ENCODE measurements at regions not wholly inside any gene's neighbourhood (a gene's known extent, or its start where the extent isn't known, plus 50 kb on each side); places are given as distances from the start of the nearest gene placed in this dataset.

DNA sequence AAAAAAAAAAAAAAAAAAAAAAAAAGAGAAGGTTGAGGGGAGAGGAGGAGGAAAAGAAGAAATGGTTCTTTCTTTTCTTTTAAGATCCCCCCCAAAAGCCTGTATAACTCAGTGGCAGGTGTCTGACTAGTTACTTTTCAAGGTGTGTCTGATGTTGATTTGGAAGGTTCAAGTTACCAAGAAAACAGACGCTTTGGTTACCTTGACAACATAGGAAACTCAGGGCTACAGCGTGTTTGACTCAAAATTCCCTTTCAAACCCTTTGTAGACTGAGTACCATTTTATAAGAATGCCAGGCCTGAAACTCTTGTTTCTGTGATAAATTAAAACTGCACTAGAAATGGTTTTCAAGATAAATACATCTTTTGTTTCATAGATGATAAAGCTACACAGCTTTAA is 286.8 kb downstream of the SKIDA1 start:
- DNase-seq, result no peak
- intact Hi-C loops (cut with DNase I), result no loop called here
- ATAC-seq, result no peak

DNA sequence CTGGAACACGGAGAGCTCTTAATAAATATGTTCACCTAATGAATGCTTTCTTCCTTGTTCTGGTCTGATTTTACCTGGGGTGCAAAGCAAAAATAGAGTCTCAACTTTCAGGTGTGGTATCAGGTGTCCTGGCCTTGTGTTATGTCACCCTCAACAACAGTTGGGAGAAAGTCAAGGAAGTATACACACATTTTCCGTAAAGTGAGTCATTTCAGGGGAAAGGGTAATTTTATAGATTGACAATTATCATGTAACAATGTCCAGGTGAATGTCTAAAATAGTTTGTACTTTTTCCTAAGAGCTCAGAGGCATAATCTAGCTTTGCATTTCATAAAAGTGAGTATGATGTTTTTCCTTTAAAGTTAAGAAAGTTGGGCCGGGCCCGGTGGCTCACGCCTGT is 287.4 kb downstream of the SKIDA1 start:
- intact Hi-C loops (cut with DNase I), result no loop called here

DNA sequence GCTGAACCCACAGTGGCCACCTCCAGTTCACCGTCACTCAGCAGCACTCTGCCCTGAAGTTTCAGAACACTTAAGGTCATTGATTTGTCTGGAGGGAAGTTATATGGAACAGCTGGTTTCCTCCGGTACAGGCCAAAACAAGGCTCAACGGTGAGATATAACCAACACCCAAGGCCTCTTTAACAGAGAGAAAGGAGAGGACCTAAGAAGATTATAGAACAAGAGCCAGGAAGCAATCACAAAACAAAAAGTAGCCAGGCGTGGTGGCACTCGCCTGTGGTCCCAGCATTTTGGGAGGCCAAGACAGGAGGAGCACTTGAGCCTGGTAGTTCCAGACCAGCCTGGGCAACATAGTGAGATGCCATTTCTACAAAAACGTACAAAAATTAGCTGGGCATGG is 290.7 kb downstream of the SKIDA1 start:
- intact Hi-C loops (cut with DNase I), result no loop called here
- ATAC-seq (no peak), DNase-seq (no peak)

More for the DNA sequence above, 287.4 kb downstream of the SKIDA1 start:
- no peak for ATAC-seq
- no peak for DNase-seq

DNA sequence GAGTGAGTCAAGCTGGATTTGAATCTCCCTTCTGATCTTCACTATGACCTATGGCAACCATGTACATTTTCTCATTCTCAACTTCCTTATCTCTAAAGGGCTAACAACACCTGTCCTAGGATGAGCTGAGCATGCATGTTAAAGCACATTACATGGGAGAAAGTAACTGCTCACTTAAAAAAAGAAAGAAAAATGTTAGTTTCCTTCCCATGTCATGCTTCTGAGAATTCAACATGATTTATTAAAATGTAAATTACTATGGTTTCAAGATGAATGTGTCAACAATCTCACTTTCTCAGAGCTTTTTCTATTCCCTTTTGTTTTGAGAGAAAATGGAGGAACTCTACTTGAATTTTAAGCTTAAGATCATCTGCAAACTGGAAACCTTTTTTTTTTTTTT is 295.3 kb downstream of the SKIDA1 start:
- DNase-seq, result no peak
- no peak for ATAC-seq
- intact Hi-C loops (cut with DNase I), result no loop called here

DNA sequence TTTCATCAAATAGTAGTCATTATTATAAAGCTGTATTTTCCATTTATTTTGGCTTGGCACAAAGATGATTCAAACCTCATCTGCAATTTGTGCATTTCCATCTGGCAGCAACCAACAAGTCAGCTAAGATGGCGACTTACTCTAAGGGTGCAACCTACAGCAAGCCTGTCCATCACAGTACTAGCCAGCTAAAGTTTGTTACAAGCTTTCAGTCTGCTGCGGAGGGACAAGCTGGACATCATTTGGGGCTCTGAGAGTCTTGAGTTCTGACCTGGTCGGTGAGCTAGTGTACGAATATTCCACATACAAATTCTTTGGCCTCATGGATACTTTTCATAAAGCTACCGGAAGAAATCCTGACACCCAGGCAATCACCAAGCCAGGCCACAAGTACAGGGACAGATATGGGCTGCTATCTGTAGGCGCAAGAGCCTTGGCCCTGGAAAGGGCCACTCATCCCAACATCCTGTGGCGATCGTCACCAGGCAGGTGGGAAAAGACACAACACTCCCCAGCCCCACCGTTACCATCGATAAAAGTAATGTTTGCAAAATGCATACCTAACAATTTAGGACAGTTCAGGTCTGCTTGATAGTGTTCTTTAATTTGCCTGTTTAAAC is 307.6 kb downstream of the SKIDA1 start:
- intact Hi-C loops (cut with DNase I), result no loop called here
- no peak for ATAC-seq
- DNase-seq, result no peak

DNA sequence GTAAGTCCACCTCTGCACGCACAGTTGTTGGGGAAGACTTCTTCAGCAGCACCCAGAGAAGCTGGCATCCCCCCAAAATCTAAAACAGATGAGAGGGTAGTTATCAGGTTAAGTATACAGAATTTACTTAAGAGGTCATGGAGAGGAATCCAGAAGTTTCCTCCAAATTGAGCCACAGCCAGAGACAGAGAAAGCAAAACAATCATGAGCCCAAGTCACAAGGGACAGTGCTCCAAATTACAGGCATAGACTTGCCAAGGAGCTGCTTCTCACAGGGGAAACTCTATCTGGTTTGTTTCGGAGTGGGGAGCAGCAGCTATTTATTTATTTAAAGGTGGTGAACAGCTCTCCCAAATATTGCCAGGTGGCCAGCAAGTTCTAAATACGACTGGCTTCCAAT is 308.4 kb downstream of the SKIDA1 start:
- intact Hi-C loops (cut with DNase I), result no loop called here
- DNase-seq (no peak), ATAC-seq (no peak)

DNA sequence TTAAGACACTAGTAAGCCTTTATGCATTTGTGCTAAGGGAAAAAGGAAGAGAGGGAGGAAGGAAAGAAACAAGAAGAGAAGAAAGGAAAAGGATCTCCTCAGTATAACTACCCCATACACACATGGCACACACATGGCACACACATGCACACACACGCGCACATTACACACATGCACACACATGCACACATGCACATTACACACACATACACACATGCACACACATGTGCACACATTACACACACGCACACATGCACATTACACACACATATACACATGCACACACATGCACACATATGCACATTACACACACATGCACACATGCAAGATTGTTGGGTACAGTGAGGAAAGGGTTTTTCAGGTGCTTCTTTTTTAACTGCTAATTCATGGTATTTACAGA is 311.2 kb downstream of the SKIDA1 start:
- intact Hi-C loops (cut with DNase I), result no loop called here
- ATAC-seq (no peak), DNase-seq (no peak)

DNA sequence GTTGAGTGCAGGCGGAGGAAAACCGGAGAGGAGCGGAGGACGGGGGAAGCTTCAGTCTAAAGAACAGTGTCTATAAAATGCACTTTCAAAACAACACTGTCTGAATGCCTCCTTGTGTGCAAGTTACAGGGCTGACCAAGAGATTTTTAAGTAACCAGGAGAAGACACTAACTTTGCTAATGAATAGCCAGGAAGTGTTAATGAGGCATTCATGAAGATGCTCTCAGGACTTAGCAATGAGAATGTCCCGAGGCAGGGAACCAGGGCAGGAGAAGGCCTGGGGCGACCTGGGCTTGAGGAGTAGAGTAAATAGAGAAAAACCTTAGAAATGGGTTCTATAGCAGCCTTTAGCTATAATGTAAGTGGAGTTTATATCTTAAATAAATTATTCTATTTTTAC is 312.1 kb downstream of the SKIDA1 start:
- no peak for ATAC-seq
- intact Hi-C loops (cut with DNase I), result no loop called here
- no peak for DNase-seq

DNA sequence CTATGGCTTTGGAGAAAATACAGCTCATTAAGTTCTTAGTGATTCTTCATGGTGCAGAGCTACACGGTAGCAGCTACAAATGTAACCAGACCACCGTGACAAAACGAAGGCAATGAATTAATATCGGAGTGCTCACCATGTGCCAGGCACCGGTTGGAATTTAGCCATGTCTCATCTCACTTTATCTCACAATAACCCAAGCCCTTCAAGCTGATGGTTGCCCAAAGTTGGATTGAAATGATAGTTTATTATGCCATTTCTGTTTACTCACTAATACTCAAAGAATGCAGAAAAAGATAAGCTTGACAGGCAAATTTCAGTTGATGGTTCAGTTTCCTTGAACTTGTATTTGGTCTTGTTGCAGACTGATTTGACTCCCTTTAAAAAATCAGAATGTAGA is 312.6 kb downstream of the SKIDA1 start:
- intact Hi-C loops (cut with DNase I), result no loop called here
- ATAC-seq (peak in 1 of 2 donors; percentile 57), DNase-seq (no peak)

DNA sequence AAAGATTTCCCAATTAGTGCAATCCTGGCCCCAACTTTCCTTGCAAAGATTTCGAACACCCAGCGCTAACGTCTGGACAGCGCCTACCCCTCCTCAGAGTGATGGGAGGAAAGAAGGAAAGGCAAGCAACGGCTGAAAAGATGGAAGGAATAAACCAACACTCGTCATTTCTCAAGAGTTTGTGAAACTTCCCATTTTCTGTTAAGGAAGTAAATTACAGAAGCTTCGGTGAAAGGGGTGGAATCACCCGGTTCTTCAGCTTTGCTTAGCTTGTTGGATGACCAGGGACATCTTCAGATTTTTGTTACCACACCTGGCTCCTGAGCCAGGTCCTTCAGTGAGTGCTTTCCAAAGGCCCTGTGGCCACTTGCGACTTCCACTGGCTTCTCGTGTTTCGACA is 313.1 kb downstream of the SKIDA1 start:
- ATAC-seq, result no peak
- intact Hi-C loops (cut with DNase I), result no loop called here
- DNase-seq, result no peak

DNA sequence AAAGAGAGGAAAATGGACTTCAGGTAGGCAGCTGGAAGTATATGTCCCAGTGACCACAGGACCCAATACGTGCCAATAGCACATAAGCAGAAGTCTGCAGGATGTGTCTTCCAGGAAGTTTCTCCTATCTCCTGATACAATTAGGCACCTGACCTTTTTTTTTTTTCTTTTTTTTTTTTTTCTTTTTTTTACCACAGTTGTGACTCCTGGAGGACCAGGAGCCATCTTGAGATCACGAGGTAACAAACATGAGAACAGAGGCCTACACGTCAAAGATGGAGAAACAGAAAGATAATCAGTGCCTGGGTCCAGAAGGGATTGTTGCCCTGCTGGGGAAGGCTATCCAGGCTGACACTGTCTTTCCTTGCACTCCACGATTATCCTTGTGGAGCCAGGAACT is 312.4 kb upstream of the NEBL start:
- intact Hi-C loops (cut with DNase I), result no loop called here
- no peak for DNase-seq
- ATAC-seq, result no peak

DNA sequence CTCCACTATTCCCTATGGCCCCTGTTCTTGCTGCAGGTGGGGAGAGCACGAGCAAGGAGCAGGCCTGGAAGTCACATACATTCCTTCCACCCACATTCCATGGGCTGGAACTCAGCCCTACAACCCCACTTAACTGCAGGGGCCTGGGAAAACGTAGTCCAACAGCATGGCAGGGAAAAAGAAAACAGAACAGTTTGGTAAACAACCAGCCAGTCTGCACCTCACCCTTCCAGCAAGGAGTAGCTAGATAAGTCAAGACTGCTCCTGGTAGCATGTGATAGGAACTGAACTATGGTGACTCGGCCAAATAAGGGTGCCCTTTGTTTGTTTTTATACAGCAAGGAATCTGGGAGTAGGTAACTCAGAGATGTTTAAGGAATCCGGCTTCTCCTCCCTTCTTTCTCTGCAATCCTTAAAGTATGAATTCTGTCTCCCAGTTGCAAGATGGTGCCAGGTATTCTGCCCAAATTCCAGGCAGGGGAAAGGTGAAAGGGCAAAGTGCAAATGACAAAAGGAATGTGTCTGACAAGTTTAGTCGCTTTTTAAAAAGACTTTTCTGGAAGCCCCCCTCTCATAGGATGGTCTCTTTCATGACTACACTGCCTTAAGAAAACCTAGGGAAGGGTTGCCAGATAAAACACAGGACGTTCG is 311.7 kb upstream of the NEBL start:
- DNase-seq, result no peak
- peak in 1 of 2 donors; percentile 22 for ATAC-seq
- intact Hi-C loops (cut with DNase I), result no loop called here

DNA sequence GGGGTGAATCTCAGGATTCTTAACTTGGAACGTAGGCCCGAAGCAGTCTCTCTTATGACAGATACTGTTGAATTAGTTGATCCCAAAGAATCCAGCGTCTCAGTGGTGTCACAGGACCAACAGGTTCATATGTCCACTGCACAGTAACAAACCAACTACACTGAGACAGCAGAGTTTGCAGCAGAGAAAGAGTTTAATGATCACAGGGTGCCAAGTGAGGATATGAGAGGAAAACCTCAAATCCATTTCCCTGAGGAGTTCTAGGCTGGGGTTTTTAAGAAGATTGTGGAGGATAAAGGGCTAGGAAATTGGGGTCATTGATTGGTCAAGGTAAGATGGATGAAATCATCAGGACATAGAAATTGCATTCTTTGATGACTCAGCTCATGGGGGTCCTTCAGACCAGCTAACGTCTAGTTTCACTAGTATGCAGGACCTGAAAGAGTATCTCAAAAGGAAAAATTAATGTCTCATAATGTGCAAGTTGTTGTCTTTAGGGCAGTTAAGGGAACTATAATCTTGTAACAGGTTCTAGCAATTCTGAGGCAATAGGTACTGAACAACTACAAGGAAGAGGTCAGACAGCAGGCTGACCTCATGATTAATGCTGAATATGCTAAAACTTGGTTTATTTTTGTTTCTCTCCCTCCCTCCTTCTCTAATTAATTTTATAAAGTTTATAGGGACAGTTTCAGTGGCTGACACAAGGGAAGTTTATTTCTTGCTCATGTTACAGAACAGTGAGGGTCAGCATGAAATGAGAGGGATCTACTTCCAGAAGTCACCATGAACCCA is 310.9 kb upstream of the NEBL start:
- ATAC-seq (no peak), DNase-seq (no peak)
- intact Hi-C loops (cut with DNase I), result no loop called here

DNA sequence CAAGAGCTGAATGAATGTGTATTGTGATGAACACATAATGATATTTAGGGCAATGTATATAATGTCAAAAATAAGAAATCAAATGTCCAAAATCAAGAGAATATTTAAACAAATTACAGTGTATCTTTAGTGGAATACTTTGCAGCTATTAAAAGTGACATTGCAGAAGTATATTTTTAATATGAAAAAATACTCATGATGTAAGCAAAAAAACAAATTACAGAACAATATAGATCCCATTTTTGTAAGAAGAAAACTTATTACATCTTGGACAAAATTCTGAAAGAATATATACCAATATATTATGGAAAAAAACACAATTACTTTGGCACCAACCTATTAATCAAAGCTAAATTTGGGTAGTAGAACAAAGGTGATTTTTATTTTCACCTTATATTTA is 308.2 kb upstream of the NEBL start:
- DNase-seq, result no peak
- intact Hi-C loops (cut with DNase I), result no loop called here

DNA sequence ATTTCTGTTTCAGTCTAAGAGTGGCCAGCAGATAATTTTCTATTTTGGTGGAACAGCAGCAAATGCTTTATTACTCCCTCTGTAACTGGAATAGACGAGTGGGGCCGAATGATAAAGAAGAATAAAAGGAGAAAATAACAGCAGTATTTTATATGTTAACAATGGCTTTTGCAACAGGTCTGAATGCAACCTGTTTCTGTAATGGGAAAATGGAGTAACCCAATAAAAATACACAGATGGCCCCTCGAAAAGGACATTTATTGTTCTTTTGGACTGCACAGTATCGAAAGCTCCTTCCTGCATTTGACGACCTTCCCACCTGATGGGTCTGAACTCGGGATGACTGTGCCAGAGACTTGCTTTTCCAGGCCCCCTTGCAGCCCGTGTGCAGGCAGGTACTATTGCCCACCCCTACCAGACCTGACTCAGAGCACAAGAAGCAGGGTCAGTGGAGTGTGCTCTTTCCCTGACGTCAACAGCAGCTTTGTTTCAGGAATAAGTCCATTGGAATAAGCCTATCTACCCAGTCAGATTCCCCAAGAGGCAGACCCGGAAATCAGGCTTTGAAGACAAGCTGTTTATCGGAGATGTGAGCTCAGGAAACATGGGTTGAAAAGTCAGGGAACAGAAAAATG is 306.5 kb upstream of the NEBL start:
- intact Hi-C loops (cut with DNase I), result no loop called here
- ATAC-seq (peak in 1 of 2 donors; percentile 49), DNase-seq (no peak)

More for the DNA sequence above, 308.2 kb upstream of the NEBL start:
- no peak for ATAC-seq

DNA sequence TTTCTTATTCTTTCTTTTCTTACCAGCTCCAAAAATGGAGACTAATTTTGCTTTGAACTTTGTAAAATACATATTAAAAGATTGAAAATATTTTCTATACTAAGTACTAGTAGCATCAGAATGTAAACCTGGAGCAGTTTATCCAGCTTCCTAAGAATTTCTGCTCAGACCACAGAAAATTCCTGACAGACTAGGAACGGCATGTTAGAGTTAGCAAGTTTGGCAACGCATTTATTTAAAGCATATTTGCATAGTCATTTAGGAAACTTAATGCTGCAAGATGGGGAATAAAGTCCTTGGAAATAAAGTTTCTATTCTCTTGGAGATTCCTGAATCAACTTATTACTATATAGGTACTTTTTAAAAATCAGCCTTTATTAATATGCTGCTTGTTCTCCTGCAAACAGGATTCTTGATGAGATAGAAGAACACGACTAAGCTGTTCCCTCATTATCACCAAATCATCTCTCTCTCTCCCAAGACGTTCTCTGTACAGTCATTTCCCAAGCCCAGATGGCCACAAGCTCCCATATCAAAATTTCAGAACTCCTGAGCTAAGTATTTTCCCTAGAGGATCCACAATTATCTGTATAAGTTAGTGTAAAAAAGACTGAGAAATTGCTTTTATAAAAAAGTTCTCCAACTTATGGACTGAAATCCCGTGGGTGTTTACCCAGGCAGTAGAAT is 305.8 kb upstream of the NEBL start:
- DNase-seq (no peak), ATAC-seq (no peak)
- intact Hi-C loops (cut with DNase I), result no loop called here

DNA sequence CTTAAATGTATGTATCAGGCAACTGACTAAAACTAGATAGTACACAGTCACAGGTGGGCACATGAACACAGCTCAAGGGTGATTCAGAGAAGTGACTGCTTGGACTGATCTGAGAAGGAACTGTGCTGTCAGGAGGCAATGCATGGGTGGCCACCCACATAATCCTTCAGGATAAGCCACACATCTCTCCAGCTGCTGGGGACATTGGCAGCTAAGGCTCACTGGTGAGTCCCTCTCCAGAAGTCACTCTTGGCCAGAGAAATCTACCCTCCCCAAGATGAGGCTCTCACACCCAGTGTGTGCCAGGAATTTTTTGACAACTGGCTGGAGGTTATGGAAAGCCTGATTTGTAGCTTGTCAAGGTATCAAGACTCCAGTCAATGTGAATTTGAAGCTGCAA is 302.4 kb upstream of the NEBL start:
- ATAC-seq (no peak), DNase-seq (no peak)
- intact Hi-C loops (cut with DNase I), result no loop called here

DNA sequence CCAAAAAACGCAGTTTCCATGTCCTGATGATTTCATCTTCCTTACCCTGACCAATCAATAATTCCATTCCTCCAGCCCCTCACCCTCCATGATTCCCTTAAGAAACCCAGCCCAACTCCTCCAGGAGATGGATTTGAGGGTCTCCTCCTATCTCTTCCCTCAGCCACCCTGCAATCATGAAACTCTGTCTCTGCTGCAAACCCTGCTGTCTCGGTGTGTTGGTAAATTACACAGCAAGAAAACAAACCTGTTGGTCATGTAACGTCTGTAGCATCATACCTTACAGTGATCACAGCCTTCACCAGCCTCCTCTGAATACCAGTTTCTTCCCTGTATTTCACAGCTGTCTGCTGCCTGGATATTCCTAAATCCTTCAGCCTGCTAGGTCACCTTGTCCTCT is 300.7 kb upstream of the NEBL start:
- intact Hi-C loops (cut with DNase I), result no loop called here
- ATAC-seq (no peak), DNase-seq (no peak)

DNA sequence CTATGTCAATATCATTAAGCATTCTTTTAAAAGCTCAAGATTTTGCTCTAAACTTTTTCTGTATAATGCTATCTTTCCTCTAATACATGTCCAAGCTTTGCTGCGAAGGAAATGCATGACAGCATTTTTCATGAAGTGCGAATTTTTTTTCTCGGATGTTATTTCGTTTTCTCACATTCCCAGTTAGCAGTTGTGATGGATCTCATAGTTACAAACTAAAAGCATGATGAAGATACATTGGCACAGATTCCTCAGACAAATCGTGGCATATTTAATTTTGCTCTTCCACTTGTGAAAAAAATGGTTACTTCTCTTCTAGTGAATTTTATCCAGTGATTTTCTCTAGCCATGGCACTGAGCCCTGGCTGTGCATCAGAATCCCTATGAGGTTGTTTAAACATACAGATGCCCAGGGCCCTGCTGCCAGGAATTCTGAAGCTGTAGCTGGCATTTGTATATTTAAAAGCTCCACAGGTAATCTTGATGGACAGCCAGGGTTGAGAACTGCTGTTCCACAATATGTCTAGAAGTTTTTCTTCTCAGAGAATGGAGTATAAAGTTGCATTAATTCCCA is 299.8 kb upstream of the NEBL start:
- intact Hi-C loops (cut with DNase I), result no loop called here
- ATAC-seq, result no peak
- no peak for DNase-seq

Measured in left cardiac atrium (tissue), 4 donors.